ENCODE measurements at regions not wholly inside any gene's neighbourhood (a gene's known extent, or its start where the extent isn't known, plus 50 kb on each side); places are given as distances from the start of the nearest gene placed in this dataset.

DNA sequence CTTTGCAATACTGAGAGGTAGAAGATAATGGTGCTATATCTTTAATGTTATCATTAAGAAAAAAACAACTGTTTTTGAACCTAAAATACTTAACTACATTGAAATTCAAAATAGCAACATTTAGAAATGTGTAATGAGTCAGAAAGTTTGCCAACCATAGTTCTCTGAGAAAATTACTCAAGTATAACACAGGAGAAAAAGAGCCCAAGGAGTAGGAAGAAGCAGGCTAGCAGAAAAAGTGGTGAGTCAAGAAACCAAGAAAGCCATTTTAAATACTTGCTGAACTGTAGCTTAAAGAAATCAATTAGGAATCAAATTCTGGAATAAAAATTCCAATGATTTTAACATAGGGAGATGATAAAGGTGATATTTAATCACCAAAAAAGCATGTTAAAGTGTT, 181.0 kb upstream of the RSPO3 start:
- TF ChIP-seq TEAD1 (CRISPR knock-in tag; IDR thresholded peaks at IDR 0.05) (no peak), JUN (CRISPR knock-in tag; IDR thresholded peaks at IDR 0.05) (no peak), FOXK1 (CRISPR knock-in tag; IDR thresholded peaks at IDR 0.05) (no peak), FOXJ3 (CRISPR knock-in tag; IDR thresholded peaks at IDR 0.05; ENCODE audit: borderline replicate concordance) (no peak)
- TF ChIP-seq, protein P1, sequence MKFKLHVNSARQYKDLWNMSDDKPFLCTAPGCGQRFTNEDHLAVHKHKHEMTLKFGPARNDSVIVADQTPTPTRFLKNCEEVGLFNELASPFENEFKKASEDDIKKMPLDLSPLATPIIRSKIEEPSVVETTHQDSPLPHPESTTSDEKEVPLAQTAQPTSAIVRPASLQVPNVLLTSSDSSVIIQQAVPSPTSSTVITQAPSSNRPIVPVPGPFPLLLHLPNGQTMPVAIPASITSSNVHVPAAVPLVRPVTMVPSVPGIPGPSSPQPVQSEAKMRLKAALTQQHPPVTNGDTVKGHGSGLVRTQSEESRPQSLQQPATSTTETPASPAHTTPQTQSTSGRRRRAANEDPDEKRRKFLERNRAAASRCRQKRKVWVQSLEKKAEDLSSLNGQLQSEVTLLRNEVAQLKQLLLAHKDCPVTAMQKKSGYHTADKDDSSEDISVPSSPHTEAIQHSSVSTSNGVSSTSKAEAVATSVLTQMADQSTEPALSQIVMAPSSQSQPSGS (CRISPR knock-in tag; IDR thresholded peaks at IDR 0.05; ENCODE audit: borderline replicate concordance, low read depth), result no peak
- TF ChIP-seq, protein P2, sequence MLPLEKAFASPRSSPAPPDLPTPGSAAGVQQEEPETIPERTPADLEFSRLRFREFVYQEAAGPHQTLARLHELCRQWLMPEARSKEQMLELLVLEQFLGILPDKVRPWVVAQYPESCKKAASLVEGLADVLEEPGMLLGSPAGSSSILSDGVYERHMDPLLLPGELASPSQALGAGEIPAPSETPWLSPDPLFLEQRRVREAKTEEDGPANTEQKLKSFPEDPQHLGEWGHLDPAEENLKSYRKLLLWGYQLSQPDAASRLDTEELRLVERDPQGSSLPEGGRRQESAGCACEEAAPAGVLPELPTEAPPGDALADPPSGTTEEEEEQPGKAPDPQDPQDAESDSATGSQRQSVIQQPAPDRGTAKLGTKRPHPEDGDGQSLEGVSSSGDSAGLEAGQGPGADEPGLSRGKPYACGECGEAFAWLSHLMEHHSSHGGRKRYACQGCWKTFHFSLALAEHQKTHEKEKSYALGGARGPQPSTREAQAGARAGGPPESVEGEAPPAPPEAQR (CRISPR knock-in tag; IDR thresholded peaks at IDR 0.05), result no peak
- POLR2A ChIA-PET, result interaction anchor here (0.6 kb wide), 1 partner anchor 85 kb away, joined by 4 read pairs; no protein-coding TSS in a partner anchor

DNA sequence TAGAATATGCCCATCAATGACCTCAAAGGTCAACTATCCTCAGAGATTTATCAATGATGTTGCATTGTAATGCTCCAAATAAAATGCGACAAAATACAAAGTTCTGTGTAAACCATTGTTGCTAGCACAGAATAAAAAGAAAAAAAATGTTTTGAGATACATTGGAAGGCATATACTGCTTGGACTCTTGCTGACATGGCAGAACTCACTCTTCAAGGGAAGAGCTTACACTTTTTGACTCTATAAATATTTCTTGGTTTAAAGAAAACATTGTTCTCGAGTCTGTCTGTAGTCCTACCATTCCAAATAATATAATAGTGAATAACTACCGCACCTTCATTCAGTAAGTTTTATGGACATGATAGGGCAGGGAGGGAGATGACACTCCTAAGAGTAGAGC, 178.7 kb upstream of the RSPO3 start:
- Mint-ChIP-seq H3K9me3 (no peaks in the 10 kb centered on the region), H3K4me3 (no peak overlapping the region), H3K36me3 (no peaks in the 10 kb centered on the region), H3K4me1 (no peaks in the 10 kb centered on the region), H3K27me3 (ENCODE audit: low read depth) (no peaks in the 10 kb centered on the region), H3K27ac (no peak overlapping the region)
- DNase-seq (ENCODE audit: low spot score), result no peak
- CTCF ChIA-PET, result no interaction called here
- ATAC-seq, result no peak
- POLR2A ChIA-PET, result no interaction called here
- no peak for TF ChIP-seq NR1H2 (CRISPR knock-in tag; IDR thresholded peaks at IDR 0.05)
- TF ChIP-seq NFYB (CRISPR knock-in tag; conservative IDR thresholded peaks at IDR 0.05; ENCODE audit: low read depth), result no peak
- TF ChIP-seq TEAD1 (CRISPR knock-in tag; IDR thresholded peaks at IDR 0.05), result no peak
- no peak for TF ChIP-seq ZNF121 (CRISPR knock-in tag; IDR thresholded peaks at IDR 0.05)
- TF ChIP-seq, protein P3, sequence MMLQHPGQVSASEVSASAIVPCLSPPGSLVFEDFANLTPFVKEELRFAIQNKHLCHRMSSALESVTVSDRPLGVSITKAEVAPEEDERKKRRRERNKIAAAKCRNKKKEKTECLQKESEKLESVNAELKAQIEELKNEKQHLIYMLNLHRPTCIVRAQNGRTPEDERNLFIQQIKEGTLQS (CRISPR knock-in tag; conservative IDR thresholded peaks at IDR 0.05), result no peak
- TF ChIP-seq KAT7 (CRISPR knock-in tag; IDR thresholded peaks at IDR 0.05; ENCODE audit: borderline replicate concordance), result no peak
- TF ChIP-seq FOXJ3 (CRISPR knock-in tag; IDR thresholded peaks at IDR 0.05; ENCODE audit: borderline replicate concordance), result no peak
- no peak for TF ChIP-seq ZNF416 (CRISPR knock-in tag; IDR thresholded peaks at IDR 0.05)
- TF ChIP-seq, protein P4, sequence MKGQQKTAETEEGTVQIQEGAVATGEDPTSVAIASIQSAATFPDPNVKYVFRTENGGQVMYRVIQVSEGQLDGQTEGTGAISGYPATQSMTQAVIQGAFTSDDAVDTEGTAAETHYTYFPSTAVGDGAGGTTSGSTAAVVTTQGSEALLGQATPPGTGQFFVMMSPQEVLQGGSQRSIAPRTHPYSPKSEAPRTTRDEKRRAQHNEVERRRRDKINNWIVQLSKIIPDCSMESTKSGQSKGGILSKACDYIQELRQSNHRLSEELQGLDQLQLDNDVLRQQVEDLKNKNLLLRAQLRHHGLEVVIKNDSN (CRISPR knock-in tag; IDR thresholded peaks at IDR 0.05), result no peak
- no peak for TF ChIP-seq HMGA2 (CRISPR knock-in tag; IDR thresholded peaks at IDR 0.05)
- TF ChIP-seq GTF2I (CRISPR knock-in tag; conservative IDR thresholded peaks at IDR 0.05), result no peak
- TF ChIP-seq NR3C1 (CRISPR knock-in tag; conservative IDR thresholded peaks at IDR 0.05; ENCODE audit: low read depth), result no peak
- no peak for TF ChIP-seq TCF7 (CRISPR knock-in tag; IDR thresholded peaks at IDR 0.05; ENCODE audit: low read depth)
- TF ChIP-seq, protein P5, sequence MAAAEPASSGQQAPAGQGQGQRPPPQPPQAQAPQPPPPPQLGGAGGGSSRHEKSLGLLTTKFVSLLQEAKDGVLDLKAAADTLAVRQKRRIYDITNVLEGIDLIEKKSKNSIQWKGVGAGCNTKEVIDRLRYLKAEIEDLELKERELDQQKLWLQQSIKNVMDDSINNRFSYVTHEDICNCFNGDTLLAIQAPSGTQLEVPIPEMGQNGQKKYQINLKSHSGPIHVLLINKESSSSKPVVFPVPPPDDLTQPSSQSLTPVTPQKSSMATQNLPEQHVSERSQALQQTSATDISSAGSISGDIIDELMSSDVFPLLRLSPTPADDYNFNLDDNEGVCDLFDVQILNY (CRISPR knock-in tag; IDR thresholded peaks at IDR 0.05), result no peak
- TF ChIP-seq, protein P2 (CRISPR knock-in tag; IDR thresholded peaks at IDR 0.05), result no peak
- TF ChIP-seq, protein P6, sequence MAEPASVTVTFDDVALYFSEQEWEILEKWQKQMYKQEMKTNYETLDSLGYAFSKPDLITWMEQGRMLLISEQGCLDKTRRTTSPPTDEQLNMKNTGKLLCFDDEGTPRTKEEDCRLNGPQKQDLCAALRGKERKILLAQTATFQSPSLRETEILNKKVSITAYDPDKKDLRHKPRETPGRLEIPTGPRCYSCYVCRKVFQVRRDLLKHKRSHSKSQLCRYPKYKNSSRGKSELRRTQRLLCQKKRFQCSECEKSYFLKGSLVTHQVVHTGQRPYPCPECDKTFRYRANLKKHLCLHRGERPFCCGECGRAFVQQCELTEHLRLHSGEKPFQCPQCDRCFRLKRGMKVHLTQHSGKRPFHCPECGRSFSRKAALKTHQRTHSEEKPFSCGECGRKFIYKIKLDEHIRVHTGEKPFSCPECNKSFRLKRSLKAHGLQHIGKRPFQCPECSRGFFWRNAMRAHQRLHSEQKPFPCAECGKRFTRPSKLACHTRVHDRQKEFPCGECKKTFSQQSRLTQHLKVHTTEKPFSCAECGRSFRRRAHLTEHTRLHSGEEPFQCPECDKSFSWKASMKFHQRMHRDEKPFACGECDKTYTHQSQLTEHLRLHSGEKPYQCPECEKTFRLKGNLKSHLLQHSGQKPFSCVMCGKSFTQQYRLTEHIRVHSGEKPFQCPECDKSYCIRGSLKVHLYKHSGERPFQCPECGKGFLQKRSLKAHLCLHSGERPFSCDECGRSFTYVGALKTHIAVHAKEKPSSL (CRISPR knock-in tag; conservative IDR thresholded peaks at IDR 0.05), result no peak
- TF ChIP-seq, protein P7, sequence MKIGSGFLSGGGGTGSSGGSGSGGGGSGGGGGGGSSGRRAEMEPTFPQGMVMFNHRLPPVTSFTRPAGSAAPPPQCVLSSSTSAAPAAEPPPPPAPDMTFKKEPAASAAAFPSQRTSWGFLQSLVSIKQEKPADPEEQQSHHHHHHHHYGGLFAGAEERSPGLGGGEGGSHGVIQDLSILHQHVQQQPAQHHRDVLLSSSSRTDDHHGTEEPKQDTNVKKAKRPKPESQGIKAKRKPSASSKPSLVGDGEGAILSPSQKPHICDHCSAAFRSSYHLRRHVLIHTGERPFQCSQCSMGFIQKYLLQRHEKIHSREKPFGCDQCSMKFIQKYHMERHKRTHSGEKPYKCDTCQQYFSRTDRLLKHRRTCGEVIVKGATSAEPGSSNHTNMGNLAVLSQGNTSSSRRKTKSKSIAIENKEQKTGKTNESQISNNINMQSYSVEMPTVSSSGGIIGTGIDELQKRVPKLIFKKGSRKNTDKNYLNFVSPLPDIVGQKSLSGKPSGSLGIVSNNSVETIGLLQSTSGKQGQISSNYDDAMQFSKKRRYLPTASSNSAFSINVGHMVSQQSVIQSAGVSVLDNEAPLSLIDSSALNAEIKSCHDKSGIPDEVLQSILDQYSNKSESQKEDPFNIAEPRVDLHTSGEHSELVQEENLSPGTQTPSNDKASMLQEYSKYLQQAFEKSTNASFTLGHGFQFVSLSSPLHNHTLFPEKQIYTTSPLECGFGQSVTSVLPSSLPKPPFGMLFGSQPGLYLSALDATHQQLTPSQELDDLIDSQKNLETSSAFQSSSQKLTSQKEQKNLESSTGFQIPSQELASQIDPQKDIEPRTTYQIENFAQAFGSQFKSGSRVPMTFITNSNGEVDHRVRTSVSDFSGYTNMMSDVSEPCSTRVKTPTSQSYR (CRISPR knock-in tag; IDR thresholded peaks at IDR 0.05), result no peak
- TF ChIP-seq, protein P8, sequence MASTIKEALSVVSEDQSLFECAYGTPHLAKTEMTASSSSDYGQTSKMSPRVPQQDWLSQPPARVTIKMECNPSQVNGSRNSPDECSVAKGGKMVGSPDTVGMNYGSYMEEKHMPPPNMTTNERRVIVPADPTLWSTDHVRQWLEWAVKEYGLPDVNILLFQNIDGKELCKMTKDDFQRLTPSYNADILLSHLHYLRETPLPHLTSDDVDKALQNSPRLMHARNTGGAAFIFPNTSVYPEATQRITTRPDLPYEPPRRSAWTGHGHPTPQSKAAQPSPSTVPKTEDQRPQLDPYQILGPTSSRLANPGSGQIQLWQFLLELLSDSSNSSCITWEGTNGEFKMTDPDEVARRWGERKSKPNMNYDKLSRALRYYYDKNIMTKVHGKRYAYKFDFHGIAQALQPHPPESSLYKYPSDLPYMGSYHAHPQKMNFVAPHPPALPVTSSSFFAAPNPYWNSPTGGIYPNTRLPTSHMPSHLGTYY (CRISPR knock-in tag; IDR thresholded peaks at IDR 0.05), result no peak
- TF ChIP-seq ATF1 (CRISPR knock-in tag; IDR thresholded peaks at IDR 0.05), result no peak

More for the DNA sequence above, 181.0 kb upstream of the RSPO3 start:
- H3K27ac Mint-ChIP-seq, result no peak overlapping the region
- no peaks in the 10 kb centered on the region for H3K27me3 Mint-ChIP-seq (ENCODE audit: low read depth)
- no peak overlapping the region for H3K4me3 Mint-ChIP-seq
- CTCF ChIA-PET, result no interaction called here
- H3K36me3 Mint-ChIP-seq, result no peaks in the 10 kb centered on the region
- no peaks in the 10 kb centered on the region for H3K9me3 Mint-ChIP-seq
- DNase-seq (ENCODE audit: low spot score) (no peak), ATAC-seq (no peak)
- no peaks in the 10 kb centered on the region for H3K4me1 Mint-ChIP-seq

Measured in WTC11 (cell line).